ENCODE measurements at regions not wholly inside any gene's neighbourhood (a gene's known extent, or its start where the extent isn't known, plus 50 kb on each side); places are given as distances from the start of the nearest gene placed in this dataset.

DNA sequence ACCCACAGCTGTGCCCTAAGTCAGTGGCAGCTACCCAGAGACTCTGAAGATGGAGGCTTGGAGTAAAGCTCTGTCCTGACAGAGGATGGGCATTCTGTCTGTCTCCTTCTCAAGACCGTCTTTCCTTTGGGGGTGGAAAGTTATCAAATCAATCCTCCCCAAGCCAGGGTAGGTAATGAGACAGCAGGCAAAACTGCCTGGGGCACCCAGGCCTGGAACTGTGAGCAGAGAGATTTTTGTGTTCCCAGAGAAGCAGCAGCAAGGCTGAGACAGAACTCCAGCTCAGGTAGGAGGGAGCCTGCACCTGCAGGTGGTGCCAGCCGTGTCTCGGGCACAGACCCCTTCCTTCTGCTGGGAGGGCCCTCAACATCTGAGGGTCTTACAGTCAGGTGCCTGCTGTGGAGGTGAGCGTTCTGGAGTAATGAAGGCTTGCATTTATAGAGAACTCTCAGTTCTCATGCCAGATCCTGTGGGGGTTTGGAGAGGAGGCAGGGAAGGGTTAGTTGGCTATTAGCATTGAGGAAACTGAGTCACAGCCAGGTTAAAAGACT is 95.6 kb downstream of the RIPK4 start:
- DNase-seq = no peak

DNA sequence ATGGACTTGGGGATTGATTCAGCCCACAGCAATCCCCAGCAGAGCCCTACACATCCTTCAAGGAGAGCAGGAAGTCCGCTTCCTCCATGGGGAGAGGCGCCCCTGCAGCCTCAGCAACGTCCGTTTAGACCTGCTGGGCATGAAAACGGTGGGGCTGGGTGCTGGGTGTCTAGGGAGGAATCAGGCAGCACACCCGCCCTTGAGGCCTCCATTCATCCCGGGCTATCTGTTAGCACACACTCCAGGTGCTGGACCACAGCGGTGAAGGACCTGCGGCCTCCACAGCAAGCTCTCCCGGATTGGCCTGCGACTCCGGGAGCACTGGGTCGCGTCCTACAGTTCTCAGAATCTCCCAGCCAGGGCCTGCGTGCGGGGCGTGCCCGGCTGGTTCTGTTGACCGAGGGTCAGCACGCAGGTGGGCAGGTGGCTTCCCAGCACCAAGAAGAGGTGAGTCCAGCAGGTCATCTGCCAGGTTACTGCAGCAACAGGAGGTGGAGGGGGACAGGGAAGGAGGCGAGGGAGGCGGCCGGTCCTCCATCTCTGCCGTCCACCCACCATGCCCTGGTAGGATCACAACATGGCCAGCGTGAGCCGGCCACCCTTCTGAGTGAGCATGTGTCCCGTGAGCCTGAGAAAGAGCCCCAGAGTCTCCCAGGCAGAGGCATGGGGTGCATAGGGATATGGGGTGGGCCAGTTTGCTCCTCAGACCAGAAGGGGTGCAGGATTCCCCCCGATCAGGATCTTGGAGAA is 96.6 kb downstream of the RIPK4 start:
- DNase-seq = no peak

DNA sequence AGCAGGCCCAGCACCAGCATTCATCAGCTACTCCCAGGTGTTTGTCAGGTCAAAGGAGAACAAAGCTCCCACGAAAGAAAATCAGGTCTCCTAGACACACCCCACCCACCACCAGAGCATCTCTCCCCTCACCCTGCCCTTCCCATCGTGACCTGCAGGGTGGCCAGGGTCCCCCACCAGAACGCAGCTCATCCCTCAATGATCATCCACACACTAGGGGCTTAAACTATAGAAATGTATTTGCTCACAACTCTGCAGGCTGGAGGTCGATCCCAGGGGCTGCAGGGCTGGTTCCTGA is 97.4 kb downstream of the RIPK4 start:
- no peak for DNase-seq

DNA sequence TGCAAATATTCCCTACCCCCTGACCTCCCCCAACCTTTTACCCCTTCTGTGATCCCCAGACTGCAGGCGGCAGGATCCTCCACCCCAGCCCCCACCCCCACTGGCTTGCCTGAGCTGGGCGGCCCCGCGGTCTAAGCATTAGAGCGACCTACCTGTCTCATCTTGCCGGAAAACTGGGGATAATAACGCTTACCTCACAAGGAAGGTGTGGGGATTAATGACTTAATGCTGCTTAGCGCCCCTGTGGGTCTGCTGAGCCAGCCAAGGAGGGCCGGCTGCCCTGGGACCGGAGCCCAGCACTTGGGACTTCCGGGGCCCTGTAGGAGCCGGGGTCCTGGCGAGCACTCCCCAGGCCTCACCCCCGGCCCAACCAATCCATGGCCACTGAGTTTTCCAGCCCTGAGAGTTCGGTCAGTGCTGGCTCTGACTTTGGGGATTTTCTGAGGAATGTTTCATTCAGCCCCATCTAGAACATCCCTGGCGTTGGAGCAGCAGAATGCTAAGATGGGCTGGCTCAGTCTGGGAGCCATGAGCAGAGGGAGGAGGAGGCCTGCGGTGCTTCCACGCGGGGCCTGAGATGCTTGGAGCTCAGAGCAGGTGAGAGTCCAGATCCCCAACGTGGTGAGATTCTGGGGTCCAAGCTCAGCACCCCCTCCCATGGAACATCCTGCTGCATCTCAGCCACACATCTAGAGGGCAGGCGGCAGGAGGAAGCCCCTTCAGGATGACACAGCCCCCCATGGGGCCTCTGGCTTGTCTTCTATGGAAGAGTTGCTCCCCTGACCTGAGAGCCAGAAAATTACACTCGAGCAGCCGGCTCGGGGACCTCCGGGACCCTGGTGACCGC is 97.9 kb downstream of the RIPK4 start:
- no peak for DNase-seq

DNA sequence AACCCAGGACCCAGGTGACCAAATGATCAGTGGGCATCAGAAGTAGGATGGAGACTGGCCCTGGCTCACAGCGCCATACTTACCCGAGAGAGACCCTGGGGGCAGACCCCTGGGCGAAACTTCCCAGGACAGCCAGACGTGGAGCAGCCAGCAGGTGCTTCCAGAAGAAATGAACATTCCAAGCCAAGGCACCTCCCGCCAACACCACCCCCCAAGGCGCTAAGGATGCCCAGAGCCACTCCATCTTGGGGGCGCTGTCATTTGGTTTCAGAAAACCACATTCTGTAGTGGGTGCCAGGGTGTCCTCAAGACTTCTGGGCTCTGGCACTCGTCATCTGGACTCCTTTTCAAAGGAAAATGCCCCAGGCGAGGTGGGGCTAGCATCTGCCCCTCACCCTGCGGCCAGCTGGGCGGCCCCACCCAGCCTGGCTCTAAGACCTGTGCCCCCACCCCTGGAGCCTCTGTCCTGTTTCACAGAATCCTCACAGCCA is 98.8 kb downstream of the RIPK4 start:
- DNase-seq = no peak

DNA sequence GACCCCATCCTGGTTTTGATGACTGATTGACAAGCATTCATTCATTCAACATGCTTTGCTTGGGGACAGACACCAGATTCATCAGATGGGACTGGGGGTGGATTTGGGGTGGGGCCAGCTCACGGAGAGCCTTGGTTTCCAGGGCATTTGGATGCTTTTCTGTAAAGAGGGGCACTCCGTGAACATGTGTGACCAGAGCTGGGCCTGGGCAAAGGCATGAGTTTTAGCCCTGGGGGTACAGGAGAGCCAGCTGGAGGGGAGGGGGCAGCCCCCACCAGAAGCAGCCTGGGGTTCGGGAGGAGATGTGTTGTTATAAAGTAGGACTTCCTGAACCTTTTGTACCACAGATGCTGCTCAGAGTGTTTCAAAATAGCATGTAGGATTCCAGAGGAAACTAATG is 99.7 kb downstream of the RIPK4 start:
- DNase-seq = no peak

DNA sequence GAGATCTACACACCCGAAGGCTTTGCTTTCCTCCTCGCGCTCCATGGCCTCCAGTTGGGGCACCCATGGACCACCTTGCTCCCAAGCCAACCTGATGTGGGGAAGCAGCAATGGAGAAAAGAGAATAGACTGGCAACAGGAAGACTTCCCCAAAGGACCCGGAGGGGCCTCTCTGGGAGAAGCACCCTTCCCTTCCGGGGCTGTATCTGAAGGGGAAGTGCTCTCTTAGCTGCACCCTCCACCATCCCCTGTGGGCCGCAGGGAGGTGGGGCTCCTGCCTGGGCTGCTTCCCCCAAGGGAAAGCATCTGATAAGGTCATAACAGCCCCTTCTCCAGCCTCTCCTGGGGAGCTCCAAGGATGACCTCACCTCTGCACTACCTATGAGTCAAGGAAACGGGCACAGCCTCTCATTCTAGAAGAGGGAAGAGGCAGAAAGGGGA is 100.2 kb downstream of the RIPK4 start:
- DNase-seq = no peak

DNA sequence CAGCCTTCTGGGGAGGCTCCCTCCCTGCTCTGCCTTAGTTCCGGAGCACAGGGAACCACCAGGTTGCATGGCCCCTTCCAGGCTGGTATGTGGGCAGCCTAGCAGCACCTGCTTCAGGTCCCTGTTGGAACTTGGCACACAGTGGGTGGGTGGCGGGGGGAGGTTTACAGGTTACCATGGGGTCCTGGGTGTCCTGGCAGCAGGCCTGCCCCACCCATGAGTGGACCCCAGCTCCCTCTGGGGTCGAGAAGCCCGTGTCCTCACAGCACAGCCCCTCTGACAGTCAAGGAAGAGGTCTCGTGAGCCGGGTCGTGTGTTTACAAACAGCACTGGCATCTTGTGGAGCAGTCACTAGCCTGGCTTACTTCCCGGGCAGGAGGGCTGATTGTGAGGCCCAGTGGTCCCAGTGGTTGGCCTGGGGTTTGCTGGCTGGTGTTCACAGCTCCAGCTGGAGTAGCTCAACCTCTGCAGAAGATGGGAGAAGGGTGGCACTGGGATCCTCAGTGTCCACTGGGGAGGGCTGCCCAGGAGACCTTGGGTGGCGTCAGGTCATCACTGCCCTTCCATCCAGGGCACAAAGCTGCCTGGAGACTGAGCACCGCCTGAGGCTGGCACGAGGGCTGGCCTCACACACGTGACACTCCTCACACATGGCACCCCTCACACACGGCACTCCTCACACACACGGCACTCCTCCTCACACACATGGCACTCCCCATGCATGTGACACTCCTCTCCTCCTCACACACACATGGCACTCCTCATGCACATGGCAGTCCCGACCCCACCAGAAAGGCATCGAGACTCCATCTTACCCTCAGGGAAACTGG is 100.9 kb downstream of the RIPK4 start:
- no peak for DNase-seq

DNA sequence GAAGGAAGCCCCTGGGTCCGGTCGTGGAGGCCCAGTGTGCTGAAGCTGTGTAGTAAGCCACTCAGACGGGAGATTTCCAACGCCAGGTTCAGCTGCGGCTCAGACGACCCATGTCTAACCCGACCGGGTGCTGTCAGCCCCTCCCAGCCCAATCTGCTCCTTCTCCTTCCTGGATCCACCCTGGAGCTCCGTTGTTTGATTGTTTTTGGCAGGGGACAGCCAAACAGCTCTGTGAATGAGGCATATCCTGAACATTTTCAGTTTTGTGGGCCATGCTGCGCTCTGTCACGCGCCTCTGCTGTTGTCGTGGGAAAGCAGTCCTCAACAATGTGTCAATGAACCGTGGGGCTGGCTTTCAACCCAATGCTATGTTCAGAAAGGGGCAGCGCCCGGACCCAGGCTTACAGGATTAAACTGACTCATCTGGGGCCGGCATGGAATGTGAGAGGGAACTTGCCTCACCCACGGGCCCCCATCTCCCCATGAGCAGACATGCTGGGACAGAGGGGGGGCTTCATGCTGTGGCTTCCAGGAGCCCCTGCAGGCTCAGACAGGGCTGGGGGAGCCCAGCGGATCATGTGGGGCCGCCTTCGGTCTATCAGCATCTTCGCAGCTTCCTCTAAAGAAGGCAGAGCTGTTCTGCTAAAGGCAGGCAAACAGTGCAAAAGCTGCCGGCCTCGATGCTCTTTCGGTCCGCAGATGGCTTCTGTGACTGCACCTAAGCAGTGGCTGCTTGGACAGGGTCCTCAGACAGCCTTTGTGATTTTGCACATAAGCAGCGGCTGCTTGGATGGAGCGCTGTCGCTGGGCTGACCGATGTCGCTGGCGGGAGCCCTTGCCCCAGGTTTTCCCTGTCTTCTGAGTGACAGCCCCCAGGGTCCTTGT is 101.7 kb downstream of the RIPK4 start:
- DNase-seq = no peak

DNA sequence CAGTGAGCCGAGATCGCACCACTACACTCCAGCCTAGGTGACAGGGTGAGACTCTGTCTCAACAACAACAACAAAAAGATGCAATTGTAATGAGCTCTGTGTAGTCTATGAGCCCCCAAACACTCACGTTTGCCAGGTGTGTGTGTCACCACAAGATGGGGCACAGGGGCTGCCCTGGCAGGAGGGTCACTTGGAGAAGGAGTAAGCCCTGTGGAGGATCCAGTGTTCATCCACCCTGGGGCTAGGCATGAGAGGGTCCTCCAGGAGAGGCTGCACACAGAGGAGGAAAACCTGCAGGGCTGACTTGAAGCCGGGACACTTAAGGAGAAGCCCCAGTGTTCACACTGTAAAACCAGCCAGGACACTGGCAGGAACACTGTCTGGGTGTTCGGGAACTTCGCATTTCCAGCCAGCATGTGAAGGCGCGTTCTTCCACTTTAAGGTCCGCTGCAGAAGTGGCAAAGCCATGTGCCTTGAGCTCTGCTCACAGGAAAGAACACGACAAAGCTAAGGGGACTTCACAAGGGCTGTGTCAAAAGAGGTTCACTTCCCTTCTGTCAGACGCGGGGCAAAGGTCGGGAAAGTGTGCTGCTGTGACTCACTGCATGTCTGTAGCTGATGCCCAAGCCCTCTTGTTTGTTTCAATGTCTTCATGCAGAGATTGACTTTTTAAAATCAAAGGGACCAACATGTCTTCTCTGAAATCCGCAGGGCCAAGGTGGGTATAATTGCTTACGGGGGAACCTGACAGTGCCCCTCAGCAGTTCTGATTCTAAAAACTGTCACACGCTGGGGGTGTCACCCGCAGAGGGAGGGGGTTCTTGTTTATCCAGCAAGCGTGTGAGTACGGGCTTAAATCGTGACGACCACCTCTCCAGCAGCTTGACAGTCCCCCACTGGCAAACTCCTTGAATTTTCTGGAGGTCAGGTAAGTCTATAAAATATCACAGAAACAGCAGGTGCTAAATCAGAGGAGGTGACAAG is 102.8 kb downstream of the RIPK4 start:
- DNase-seq = no peak

DNA sequence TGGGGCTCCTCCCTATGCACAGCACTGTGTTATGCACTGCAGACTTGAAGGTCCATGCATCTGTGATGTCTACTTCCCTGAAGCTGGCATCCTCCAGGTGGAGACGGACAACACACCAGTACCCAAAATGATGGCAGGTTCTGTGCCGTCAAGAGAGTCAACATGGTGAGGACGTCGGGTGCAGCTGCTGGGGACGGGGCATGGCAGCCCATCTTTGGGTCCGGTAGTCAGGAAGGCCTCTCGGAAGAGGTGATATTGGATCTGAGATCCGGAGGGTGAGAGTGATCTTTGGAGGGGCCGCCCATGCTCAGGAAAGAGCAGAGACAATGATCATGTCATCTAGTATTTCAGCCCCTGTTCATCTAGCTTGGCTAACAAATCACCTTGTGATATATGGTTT is 104.1 kb downstream of the RIPK4 start:
- no peak for DNase-seq

DNA sequence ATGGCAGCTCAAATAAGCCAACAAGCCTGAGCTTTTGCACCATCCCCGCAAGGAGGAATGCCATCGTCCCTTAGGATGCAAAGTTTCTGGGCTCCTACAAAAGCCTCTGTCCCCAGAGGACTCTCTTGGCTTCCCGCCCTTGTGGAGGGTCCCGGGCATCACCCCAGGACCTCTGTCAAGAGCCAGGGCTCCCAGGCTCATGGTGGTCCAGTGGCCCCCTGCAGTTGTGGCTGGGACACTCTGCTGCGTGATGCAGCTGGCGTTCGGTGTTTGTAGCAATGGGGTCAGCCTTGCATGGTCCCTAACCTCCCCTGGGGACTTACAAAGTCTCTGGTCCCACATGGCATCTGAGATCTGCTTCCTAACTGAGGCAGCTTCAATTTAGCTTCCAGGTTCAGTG is 104.7 kb downstream of the RIPK4 start:
- DNase-seq = no peak

DNA sequence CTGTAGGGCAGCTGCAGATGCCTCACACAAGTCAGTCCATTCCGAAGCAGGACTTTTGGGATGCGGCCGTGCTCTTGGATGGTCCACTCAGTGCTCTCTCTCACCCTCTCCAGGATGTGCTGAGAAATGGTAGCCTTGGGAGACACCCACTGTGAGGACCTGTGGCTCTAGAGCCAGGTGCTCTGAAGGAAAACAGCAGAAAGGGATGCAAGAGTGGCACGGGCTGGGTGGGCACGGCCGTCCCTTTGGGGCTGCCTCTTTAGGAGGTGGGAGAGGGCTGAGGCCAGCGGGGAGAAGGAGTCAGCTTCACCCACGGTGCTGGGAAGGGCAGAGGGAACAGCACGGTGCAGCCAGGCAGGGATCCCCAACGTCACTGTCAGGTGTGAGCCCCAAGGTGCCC is 106.1 kb downstream of the RIPK4 start:
- no peak for DNase-seq

DNA sequence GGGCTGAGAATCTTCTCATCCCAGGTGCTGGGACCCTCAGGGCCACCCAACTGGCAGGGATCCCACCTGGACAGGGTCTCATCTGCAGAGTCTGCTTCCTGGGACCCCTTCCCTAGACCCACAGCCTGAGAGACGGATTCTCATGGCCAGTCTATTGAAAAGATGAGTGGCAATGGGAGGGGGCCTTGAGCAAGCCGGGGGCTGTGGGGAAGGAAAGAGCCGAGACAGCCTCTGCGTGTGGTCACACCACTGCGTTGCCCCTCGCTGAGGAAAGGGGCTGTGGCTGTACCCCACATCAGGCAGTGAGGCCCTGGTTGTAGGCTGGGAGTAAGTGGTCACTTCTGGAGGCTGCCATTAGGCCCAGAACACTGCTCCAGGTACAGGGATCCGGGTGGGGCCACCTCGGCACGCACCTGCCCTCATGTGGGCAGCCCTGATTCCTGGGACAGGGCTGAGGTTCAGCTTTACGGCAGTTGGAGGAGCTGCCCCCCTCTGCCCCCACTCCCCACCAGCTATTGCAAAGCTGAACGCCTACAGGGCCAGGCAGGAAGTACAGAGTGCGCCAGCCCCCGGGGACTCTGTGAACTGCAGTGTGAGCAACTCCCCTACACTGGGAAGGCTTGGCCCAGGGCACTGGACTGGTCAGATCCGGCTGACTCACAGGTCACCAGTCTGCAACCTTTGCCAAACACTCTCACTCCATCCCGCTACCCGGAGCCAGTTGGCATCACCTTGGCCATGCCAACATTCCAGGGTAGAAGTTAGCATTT is 106.9 kb downstream of the RIPK4 start:
- DNase-seq = no peak

DNA sequence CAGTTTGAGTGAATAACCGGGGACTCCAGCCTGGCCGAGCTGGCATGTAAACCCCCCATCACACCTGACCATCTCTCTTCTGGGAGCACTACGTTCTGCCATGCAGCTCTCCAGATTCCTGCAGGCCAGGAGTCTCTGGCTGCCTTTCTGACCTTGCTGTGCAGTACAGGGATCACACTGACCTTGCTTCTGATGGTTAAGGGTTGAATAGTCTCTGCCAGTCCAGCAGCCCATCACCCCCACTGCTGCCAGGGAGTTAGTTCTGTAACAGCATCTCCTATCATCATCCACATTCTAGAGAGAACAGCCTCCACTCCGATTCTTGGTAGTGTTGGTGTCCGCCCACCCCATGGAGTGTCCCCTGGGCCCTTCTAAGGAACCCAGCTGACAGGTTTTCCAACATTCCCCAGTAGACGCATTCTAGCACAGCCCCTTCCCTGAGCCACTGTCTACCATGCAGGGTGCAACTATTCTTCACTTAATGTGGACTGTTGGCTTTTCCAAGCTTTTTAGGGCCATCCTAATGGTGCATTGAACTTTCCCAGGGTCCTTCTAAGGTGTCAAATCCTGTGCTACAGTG is 109.8 kb downstream of the RIPK4 start:
- no peak for DNase-seq

DNA sequence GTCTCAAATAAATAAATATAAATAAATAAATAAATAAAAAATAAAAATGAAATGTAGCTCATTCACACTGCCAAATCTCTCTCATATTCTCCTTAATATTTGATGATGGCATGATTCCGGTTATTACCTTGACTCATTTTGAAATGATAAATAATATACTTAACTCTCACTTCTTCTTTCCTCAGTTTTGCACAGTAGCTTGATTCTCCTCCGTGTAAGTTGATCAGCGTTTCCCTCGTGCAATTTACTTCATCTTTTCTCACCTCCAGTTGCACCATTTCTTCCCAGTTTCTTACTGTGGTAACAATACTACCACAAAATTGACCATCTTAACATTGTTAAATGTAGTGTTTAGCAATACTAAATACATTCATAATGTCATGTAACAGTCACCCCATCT is 111.6 kb downstream of the RIPK4 start:
- no peak for DNase-seq

DNA sequence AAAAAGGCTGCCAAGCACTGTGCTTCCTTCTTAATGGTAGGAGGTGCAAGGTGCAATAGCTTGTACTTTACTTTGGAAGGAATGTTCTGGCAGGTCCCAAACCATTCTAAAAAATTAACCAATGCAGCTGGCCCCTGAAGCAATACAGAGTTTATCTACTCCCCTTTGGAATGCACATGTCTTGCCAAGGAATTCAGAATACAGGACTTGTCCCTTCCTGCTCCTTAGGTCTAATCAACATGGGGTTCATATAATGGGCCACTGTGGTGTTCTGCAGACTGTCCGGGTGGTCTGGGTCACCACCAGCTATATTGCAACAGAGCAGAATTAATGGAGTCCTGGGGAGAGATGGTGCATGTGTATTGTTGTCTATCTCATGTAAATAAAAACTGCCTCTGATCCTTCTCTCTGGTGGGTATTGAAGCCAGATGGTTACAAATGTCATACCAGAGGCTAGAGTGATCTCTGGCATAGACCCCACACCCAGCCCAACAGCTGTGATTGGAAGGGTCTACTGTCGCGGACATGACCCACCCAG is 112.8 kb downstream of the RIPK4 start:
- no peak for DNase-seq

DNA sequence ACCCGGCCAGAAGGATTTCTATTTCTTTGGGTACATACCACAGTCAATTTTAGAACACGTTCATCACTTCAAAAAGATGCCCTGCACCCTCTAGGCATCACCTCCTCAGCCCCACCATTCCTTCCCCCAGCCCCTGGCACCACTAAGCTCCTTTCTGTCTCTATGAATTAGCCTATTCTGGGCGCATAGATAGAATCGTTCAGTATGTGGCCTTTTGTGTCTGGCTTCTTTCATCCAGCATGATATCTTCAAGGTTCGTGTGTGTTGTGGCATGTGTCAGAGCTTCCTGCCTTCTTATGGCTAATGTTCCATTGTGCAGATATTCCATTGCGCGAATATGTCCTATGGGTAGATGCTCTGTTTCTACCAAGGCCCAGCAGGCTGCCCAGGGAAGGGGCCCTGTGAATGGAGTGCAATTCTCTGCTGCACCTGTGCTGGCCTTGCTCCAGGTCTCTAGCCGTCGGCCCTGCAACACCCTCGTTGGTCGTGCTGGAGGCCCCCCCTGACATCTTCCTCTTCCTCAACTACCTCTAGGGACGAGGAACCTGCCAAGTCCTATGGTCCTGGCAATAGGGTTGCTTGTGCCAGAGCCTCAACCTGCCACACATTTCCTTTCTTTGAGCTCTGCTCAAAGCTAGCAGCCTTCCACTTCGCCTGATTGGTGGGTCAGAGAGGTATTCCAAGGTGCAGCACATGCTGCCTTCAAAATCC is 113.5 kb downstream of the RIPK4 start:
- no peak for DNase-seq

DNA sequence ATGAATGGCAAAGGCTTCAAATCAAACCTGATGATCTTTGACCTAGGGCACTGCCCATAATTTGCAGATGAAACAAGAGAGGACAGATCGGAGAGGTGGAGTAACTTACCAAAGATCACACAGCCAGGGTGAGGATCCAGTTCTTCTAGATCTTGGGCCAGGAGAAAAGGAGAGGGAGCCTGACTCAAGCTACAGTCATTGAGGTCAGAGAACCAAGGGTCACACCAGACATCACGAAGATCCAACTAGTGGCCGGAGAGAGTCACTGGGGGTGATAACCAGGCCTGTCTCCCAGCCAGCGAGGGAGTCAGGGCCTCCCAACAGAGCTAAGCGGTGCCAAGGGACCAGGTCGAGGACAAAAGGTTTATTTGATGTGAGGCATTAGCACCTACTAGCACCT is 115.0 kb downstream of the RIPK4 start:
- DNase-seq = no peak

Data from activated T-cell treated with anti-CD3 and anti-CD28 coated beads, Interleukin-2, amount 50 U/mL, for 48 hours (primary cell).